Tibial nerve (tissue), 4 donors: ENCODE measurements at regions not wholly inside any gene's neighbourhood (a gene's known extent, or its start where the extent isn't known, plus 50 kb on each side); places are given as distances from the start of the nearest gene placed in this dataset.

Experiments
- DNase-seq, 2 donors: peaks; one replicate each; pipeline ENCODE4 v3.0.0-alpha.2; 2019; ENCODE audit warnings: low spot score in 2 of 2
- H3K27ac ChIP-seq, 4 donors: fragments of 200-600 bp; sonication (generic) in 3 of 4; one replicate each; pipeline ENCODE4 v1.5.1; 2017 to 2019; ENCODE audit warnings: mild to moderate bottlenecking in 1 of 4
- H3K27me3 ChIP-seq, 2 donors: fragments of 200-600 bp; sonication (generic) in 1 of 2; one replicate each; pipeline versions ENCODE4 v1.5.1 to v1.6.0; 2017 to 2019
- H3K36me3 ChIP-seq, 3 donors: fragments of 200-600 bp; sonication (generic); one replicate each; pipeline ENCODE4 v1.5.1; 2018 to 2019
- H3K4me1 ChIP-seq, 4 donors: fragments of 200-600 bp; sonication (generic) in 3 of 4; one replicate each; pipeline ENCODE4 v1.5.1; 2017 to 2019
- H3K4me3 ChIP-seq, 4 donors: fragments of 200-600 bp; sonication (generic) in 3 of 4; one replicate each; pipeline ENCODE4 v1.5.1; 2017 to 2019; ENCODE audit warnings: mild to moderate bottlenecking in 1 of 4, moderate library complexity in 1 of 4
- H3K9me3 ChIP-seq, 4 donors: fragments of 200-600 bp; sonication (generic) in 3 of 4; one replicate each; pipeline ENCODE4 v1.5.1; 2017 to 2019
- CTCF ChIP-seq, 5 experiments: fragments of 200-600 bp in 3 of 5; fragments of 450-650 bp in 2 of 5; sonication (generic) in 3 of 5; IDR thresholded peaks; one replicate each; pipeline ENCODE4 v1.5.1; 2016 to 2019; ENCODE audit warnings: antibody characterized with exemption in 5 of 5, mild to moderate bottlenecking in 3 of 5, moderate library complexity in 2 of 5
- EP300 ChIP-seq, 2 donors: sonication (generic); formaldehyde crosslinking; IDR thresholded peaks; one replicate each; pipeline ENCODE4 v1.6.1; 2017; ENCODE audit warnings: antibody characterized with exemption in 2 of 2, mild to moderate bottlenecking in 1 of 2
- POLR2A ChIP-seq, 2 donors: fragments of 450-650 bp; IDR thresholded peaks; one replicate each; pipeline ENCODE4 v1.6.1; 2017; ENCODE audit warnings: antibody characterized with exemption in 2 of 2, mild to moderate bottlenecking in 2 of 2, moderate library complexity in 2 of 2
- WGBS, 2 donors: methylation state at CpG; one replicate each; pipeline ENCODE4 v1.1.5; 2018; 5-methylcytosine and 5-hydroxymethylcytosine counted together

DNA sequence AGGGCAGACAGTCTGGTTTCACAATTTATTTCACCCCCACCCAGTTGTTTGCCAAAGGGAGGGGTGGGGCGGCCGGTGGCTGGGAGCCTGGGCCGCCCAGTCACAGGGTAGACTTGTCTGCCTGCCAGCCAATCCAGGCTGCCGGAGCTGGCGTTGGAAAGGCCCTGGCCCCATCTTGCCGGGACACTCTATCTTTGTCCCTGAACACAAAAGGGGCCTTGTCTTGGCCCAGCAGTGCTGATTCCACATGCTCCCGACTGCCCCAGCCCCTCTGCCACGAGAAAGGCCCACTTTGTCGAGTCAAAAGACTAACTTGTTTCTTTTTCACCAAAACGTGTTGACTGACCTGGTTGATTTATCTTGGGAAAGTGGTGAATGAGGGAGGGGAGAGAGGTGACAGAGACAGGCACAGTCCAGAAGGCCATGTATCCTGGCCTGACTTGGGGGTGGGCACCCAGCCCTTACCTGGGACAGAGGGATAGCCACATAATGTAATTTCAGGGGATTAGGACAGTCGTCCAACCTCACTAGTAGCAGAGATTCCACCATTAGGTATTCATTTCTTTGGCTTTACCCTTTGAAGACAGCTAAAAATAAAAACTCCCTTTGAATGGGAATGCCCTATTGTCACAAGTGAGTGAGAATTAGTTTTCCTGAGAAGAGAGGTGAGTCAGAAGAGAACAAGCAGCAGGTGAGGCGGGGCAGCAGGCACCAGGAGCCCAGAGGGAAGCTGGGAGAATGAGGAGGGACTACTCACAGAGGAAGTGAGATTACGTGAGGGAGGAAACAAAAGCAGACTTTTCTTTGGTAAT lies 67.0 kb upstream of the SIRPA start:
- H3K9me3 ChIP-seq, result peaks cover 0 to 13% (median 0%) of the 10 kb centered on the region in 4 donors
- no peaks in the 10 kb centered on the region for H3K36me3 ChIP-seq
- H3K27ac ChIP-seq, result peak overlapping the region; percentile 14 to 90 (median 81)
- TF ChIP-seq POLR2A (IDR thresholded peaks at IDR 0.05) (peak in 1 of 2 donors; percentile 30), EP300 (IDR thresholded peaks at IDR 0.05) (peak; percentile 84 to 88), CTCF (IDR thresholded peaks at IDR 0.05) (no peak)
- WGBS, 2 donors, result 36 to 45% methylated on average over 13 of the region's 13 CpGs
- no peak overlapping the region for H3K4me3 ChIP-seq
- peak; percentile 15 to 40 for DNase-seq
- H3K27me3 ChIP-seq, result no peaks in the 10 kb centered on the region
- H3K4me1 ChIP-seq, result peaks cover 0 to 49% (median 14%) of the 10 kb centered on the region in 4 donors

GRCh38 chr20:1827510-1827973 lies 67.7 kb upstream of the SIRPA start:
- DNase-seq, result no peak
- TF ChIP-seq POLR2A (IDR thresholded peaks at IDR 0.05), result no peak
- TF ChIP-seq CTCF (IDR thresholded peaks at IDR 0.05), result peak in 1 of 5 experiments; percentile 34
- peak overlapping the region in 3 of 4 donors; percentile 53 to 88 (median 63) for H3K27ac ChIP-seq
- H3K4me3 ChIP-seq, result no peak overlapping the region
- 34 to 53% methylated on average over 5 of the region's 5 CpGs for WGBS, 2 donors
- H3K36me3 ChIP-seq, result no peaks in the 10 kb centered on the region
- H3K4me1 ChIP-seq, result peaks cover 0 to 49% (median 14%) of the 10 kb centered on the region in 4 donors
- peaks cover 0 to 19% (median 0%) of the 10 kb centered on the region in 4 donors for H3K9me3 ChIP-seq
- no peaks in the 10 kb centered on the region for H3K27me3 ChIP-seq

DNA sequence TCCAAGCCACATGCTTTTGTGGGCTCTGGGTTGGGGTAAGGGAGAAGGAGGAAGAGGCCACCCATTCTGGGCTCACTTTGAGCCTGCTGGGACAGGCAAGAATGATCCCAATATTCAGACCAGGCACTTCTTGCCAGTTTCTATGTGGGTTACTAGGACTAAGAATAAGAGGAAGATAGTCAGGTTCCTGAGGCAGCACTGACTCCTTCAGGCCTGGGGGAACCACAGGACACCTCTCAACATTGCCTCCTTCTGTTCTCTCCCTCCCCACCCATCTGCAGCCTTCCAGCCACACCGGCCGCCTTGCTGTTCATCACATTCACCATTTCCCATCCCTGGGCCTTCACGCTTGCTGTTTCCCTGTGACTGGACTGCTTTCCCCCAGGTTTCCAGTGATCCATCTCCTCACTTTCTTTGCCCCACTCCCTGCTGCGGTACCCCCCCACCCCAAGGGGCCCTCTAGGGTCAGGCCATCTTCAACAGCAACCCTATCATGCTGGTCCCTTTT lies 69.2 kb upstream of the SIRPA start:
- H3K27me3 ChIP-seq, result no peaks in the 10 kb centered on the region
- TF ChIP-seq CTCF (IDR thresholded peaks at IDR 0.05), result no peak
- no peak for TF ChIP-seq EP300 (IDR thresholded peaks at IDR 0.05)
- no peak for TF ChIP-seq POLR2A (IDR thresholded peaks at IDR 0.05)
- 90 to 91% methylated on average over 4 of the region's 4 CpGs for WGBS, 2 donors

GRCh38 chr20:1825507-1825906 lies 69.7 kb upstream of the SIRPA start:
- TF ChIP-seq POLR2A (IDR thresholded peaks at IDR 0.05) (no peak), CTCF (IDR thresholded peaks at IDR 0.05) (no peak), EP300 (IDR thresholded peaks at IDR 0.05) (no peak)
- H3K36me3 ChIP-seq, result no peaks in the 10 kb centered on the region
- peaks cover 0 to 44% (median 11%) of the 10 kb centered on the region in 4 donors for H3K4me1 ChIP-seq
- H3K27me3 ChIP-seq, result no peaks in the 10 kb centered on the region
- WGBS, 2 donors, result 51 to 56% methylated on average over 4 of the region's 4 CpGs
- DNase-seq, result no peak
- H3K27ac ChIP-seq, result peak overlapping the region in 1 of 4 donors; percentile 51
- no peak overlapping the region for H3K4me3 ChIP-seq
- H3K9me3 ChIP-seq, result peaks cover 0 to 28% (median 0%) of the 10 kb centered on the region in 4 donors

More for the DNA sequence above, 69.2 kb upstream of the SIRPA start:
- peak overlapping the region in 1 of 4 donors; percentile 51 for H3K27ac ChIP-seq
- DNase-seq, result no peak
- H3K36me3 ChIP-seq, result no peaks in the 10 kb centered on the region
- peaks cover 0 to 48% (median 13%) of the 10 kb centered on the region in 4 donors for H3K4me1 ChIP-seq
- no peak overlapping the region for H3K4me3 ChIP-seq
- H3K9me3 ChIP-seq, result peaks cover 0 to 28% (median 0%) of the 10 kb centered on the region in 4 donors

DNA sequence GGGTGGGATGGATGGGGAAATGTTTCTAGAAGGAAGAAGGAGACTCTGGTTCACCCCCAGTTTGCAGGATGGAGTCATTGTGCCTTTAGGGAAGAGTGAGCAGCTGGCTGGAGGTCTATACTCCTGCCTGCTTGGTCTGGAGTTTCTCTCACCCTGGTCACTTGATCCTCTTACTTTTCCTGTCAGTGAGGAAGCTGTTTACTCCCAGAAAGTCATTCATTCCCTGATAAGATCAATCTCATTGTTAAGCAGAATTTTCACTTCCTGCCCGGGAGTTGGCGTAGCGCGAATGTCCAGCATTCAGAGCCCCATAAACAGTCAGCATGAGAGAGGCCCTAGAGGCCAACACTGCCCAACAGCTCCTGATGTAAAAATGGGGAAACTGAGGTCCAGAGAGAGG lies 70.4 kb upstream of the SIRPA start:
- WGBS, 2 donors, result 49 to 60% methylated on average over 4 of the region's 4 CpGs
- TF ChIP-seq POLR2A (IDR thresholded peaks at IDR 0.05) (no peak), EP300 (IDR thresholded peaks at IDR 0.05) (no peak), CTCF (IDR thresholded peaks at IDR 0.05) (no peak)

More for the DNA sequence above, 70.4 kb upstream of the SIRPA start:
- H3K4me1 ChIP-seq, result peaks cover 0 to 42% (median 7%) of the 10 kb centered on the region in 4 donors
- H3K27me3 ChIP-seq, result no peaks in the 10 kb centered on the region
- no peak for DNase-seq
- H3K9me3 ChIP-seq, result peaks cover 0 to 28% (median 0%) of the 10 kb centered on the region in 4 donors
- H3K36me3 ChIP-seq, result no peaks in the 10 kb centered on the region
- no peak overlapping the region for H3K27ac ChIP-seq
- H3K4me3 ChIP-seq, result no peak overlapping the region
